ENCODE measurements at regions not wholly inside any gene's neighbourhood (a gene's known extent, or its start where the extent isn't known, plus 50 kb on each side); places are given as distances from the start of the nearest gene placed in this dataset.
"Not testable (repeated sequence)": the region's sequence is repeated elsewhere in the genome, so short reads cannot be mapped to it uniquely, and the experiment has no call there.

GRCh38 chr2:240191001-240191400 lies 50.5 kb upstream of the OTOS start:
- DNase-seq (no peak), ATAC-seq (ENCODE audit: low FRiP score in 2 of 2) (no peak)
- Histone ChIP-seq H3K4me3 (no peak overlapping the region), H3K27ac (no peak overlapping the region), H3K4me1 (no peaks in the 10 kb centered on the region), H3K9me3 (no peaks in the 10 kb centered on the region), H3K27me3 (no peaks in the 10 kb centered on the region), H3K36me3 (no peaks in the 10 kb centered on the region)
- TF ChIP-seq CTCF (IDR thresholded peaks at IDR 0.05) (no peak), EP300 (IDR thresholded peaks at IDR 0.05) (no peak), POLR2AphosphoS5 (IDR thresholded peaks at IDR 0.05) (no peak), POLR2A (IDR thresholded peaks at IDR 0.05) (no peak)
- WGBS, 2 donors, result 86 to 91% methylated on average over 15 of the region's 15 CpGs

DNA sequence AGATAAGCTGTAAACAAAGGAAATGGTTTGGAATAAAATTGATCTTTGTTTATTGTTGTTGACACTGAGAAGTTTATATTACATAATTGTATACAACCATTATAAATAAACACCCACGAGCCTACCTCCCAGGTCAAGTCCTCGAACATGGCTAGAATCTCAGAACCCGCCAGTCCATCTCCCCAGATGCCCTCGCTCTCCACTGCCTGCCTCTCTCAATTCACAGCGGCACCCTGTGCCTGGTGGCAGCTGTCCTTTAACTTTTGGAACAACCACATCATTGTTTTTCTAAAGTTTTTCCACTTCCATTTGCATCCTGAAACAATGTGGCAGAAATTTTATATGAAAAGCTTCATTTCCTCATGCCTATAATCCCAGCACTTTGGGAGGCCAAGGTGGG lies 52.2 kb upstream of the OTOS start:
- no peak for ATAC-seq (ENCODE audit: low FRiP score in 2 of 2)
- no peak for TF ChIP-seq CTCF (IDR thresholded peaks at IDR 0.05)
- TF ChIP-seq POLR2AphosphoS5 (IDR thresholded peaks at IDR 0.05), result no peak
- no peak for TF ChIP-seq EP300 (IDR thresholded peaks at IDR 0.05)
- TF ChIP-seq POLR2A (IDR thresholded peaks at IDR 0.05), result no peak
- 68 to 71% methylated on average over 5 of the region's 5 CpGs for WGBS, 2 donors
- Histone ChIP-seq H3K9me3 (no peaks in the 10 kb centered on the region), H3K27ac (no peak overlapping the region), H3K4me1 (no peaks in the 10 kb centered on the region), H3K36me3 (no peaks in the 10 kb centered on the region), H3K4me3 (no peak overlapping the region), H3K27me3 (no peaks in the 10 kb centered on the region)
- no peak for DNase-seq

DNA sequence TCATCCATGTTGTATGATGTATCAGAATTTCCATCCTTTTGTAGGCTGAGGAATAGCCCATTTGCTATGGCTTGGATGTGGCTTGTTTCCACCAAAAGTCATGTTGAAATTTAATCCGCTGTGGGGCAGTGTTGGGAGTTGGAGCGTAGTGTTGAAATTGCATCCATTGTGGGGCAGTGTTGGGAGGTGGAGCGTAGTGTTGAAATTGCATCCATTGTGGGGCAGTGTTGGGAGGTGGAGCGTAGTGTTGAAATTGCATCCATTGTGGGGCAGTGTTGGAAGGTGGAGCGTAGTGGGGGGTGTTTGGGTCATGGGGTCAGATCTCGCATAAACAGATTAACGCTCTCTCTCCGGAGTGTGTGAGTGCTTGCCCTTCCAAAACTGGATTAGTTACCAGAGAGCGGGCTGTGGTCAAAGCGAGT lies 53.9 kb upstream of the OTOS start:
- not testable (repeated sequence) for ATAC-seq (ENCODE audit: low FRiP score in 2 of 2)
- DNase-seq, result peak in 1 of 2 donors; percentile 3

DNA sequence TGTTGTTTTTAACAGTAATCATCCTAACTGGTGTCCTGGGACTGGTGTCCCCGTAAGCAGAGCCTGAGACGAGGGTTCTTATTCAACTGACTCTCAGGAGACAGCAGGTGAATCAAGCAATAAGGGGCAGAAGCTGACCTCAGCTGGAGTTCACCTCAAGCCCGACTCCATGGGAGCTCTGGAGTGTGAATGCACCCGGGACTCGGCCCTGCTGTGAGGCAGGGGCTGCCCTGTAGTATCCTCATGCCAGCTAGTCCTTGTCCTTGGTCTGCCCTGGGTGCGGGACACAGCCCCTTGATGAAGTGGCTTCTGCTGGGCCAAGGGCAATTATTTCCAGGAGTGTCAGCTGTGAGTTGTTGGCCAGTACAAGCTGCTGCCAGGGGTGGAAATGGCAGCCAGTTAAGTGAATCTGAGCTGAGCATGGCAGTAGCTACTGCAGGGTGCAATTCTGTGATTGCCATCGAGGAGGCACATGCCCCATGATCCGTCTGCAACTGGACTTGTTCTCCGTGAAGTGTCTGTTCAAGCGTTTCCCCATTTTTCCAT lies 54.9 kb upstream of the OTOS start:
- H3K27me3 ChIP-seq, result no peaks in the 10 kb centered on the region
- H3K9me3 ChIP-seq, result no peaks in the 10 kb centered on the region
- H3K27ac ChIP-seq, result no peak overlapping the region
- no peak for ATAC-seq (ENCODE audit: low FRiP score in 2 of 2)
- no peaks in the 10 kb centered on the region for H3K36me3 ChIP-seq
- no peak for TF ChIP-seq POLR2AphosphoS5 (IDR thresholded peaks at IDR 0.05)
- no peak for TF ChIP-seq POLR2A (IDR thresholded peaks at IDR 0.05)
- TF ChIP-seq CTCF (IDR thresholded peaks at IDR 0.05), result no peak
- no peak for TF ChIP-seq EP300 (IDR thresholded peaks at IDR 0.05)
- H3K4me1 ChIP-seq, result no peaks in the 10 kb centered on the region
- peak in 1 of 2 donors; percentile 5 for DNase-seq
- WGBS, 2 donors, result 88 to 94% methylated on average over 7 to 9 of the region's 10 CpGs
- H3K4me3 ChIP-seq, result no peak overlapping the region

More for the DNA sequence above, 53.9 kb upstream of the OTOS start:
- not testable (repeated sequence) for H3K27me3 ChIP-seq, H3K9me3 ChIP-seq, H3K36me3 ChIP-seq, H3K27ac ChIP-seq, H3K4me3 ChIP-seq, H3K4me1 ChIP-seq
- 38 to 45% methylated on average over 10 of the region's 10 CpGs for WGBS, 2 donors

DNA sequence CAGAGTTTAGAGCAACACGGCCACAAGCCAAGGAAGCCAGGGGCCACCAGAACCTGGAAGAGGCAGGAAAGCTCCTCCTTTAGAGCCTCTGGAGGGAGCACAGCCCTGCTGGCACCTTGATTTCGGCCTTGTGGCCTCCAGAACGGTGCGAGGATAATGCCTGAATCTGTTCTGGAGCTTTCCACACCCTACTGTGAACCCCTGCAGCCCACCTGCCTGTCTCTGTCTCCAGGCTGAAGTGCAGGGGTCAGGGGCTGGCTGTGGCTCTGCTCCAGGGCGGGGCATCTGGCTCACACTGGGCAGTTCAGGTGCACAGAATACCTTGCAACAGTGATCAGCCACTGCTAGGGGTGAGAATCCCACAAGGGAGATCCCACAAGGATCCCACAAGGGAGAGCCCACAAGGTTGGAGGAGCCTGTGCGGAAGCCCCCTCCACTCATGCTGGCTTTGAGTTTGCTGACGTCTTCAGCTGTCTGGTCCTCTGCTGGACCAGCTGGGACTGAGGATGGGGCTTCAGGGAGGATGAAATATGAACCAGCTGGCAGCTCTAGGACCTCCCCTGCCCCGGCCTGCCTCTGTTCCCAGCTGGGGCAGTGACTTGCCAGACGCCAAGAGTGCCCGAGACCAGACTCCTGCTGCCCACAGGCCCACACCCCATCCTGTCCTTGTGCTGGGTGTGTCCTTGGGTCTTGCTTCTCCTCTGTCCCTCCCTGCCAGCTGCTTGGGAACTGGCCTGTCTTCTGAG lies 56.4 kb upstream of the OTOS start:
- no peaks in the 10 kb centered on the region for H3K4me1 ChIP-seq
- peak in 1 of 2 donors; percentile 35 for ATAC-seq (ENCODE audit: low FRiP score in 2 of 2)
- H3K27me3 ChIP-seq, result no peaks in the 10 kb centered on the region
- H3K36me3 ChIP-seq, result no peaks in the 10 kb centered on the region
- 81 to 87% methylated on average over 7 to 10 of the region's 10 CpGs for WGBS, 2 donors
- no peak overlapping the region for H3K4me3 ChIP-seq
- TF ChIP-seq EP300 (IDR thresholded peaks at IDR 0.05), result no peak
- H3K27ac ChIP-seq, result no peak overlapping the region
- DNase-seq, result peak in 1 of 2 donors; percentile 15
- no peaks in the 10 kb centered on the region for H3K9me3 ChIP-seq
